SK-N-SH treated with all-trans-retinoic acid at 6 μM for 48 hours (cell line): ENCODE measurements at regions not wholly inside any gene's neighbourhood (a gene's known extent, or its start where the extent isn't known, plus 50 kb on each side); places are given as distances from the start of the nearest gene placed in this dataset.

Source experiments
- ATAC-seq: fragments of 200-7000 bp; cut with Tn5 transposase; 3 replicates; pipeline ENCODE4 v1.9.1; 2020; ENCODE audit warnings: mild to moderate bottlenecking, moderate library complexity
- ARNTL ChIP-seq: fragments of 450-650 bp; formaldehyde crosslinking; IDR thresholded peaks from 2 replicates; pipeline ENCODE4 v1.5.0; 2020; ENCODE audit warnings: low read depth, mild to moderate bottlenecking, moderate library complexity, borderline replicate concordance
- BACH2 ChIP-seq: fragments of 250-450 bp; sonication (Bioruptor Pico); IDR thresholded peaks from 2 replicates; pipeline ENCODE4 v1.9.0; 2021; ENCODE audit warnings: mild to moderate bottlenecking, borderline replicate concordance
- CSDC2 ChIP-seq: fragments of 250-450 bp; sonication (Bioruptor Pico); IDR thresholded peaks from 2 replicates; pipeline ENCODE4 v1.5.0; 2020; ENCODE audit warnings: mild to moderate bottlenecking, moderate library complexity
- ESRRG ChIP-seq: fragments of 250-450 bp; sonication (Bioruptor Pico); IDR thresholded peaks from 2 replicates; pipeline ENCODE4 v1.6.1; 2021; ENCODE audit warnings: mild to moderate bottlenecking
- GLIS3 ChIP-seq: fragments of 250-450 bp; sonication (Bioruptor Pico); IDR thresholded peaks from 2 replicates; pipeline ENCODE4 v1.5.0; 2020; ENCODE audit warnings: mild to moderate bottlenecking, moderate library complexity
- ISL1 ChIP-seq: fragments of 250-450 bp; sonication (Bioruptor Pico); IDR thresholded peaks from 2 replicates; pipeline ENCODE4 v2.1.2; 2022; ENCODE audit warnings: mild to moderate bottlenecking, moderate library complexity
- OSR1 ChIP-seq: fragments of 250-450 bp; sonication (Bioruptor Pico); IDR thresholded peaks from 2 replicates; pipeline ENCODE4 v1.8.0; 2022; ENCODE audit warnings: moderate library complexity, mild to moderate bottlenecking, inconsistent platforms
- PPARA ChIP-seq: fragments of 250-450 bp; sonication (Bioruptor Pico); IDR thresholded peaks from 2 replicates; pipeline ENCODE4 v1.5.0; 2020; ENCODE audit warnings: mild to moderate bottlenecking, borderline replicate concordance
- RARB ChIP-seq: fragments of 250-450 bp; sonication (Bioruptor Pico); IDR thresholded peaks from 2 replicates; pipeline ENCODE4 v1.8.0; 2021; ENCODE audit warnings: mild to moderate bottlenecking, moderate library complexity
- SNAI2 ChIP-seq: fragments of 250-450 bp; sonication (Bioruptor Pico); IDR thresholded peaks from 2 replicates; pipeline ENCODE4 v1.5.0; 2020; ENCODE audit warnings: mild to moderate bottlenecking, moderate library complexity
- TCF4 ChIP-seq: fragments of 250-450 bp; sonication (Bioruptor Pico); IDR thresholded peaks from 2 replicates; pipeline ENCODE4 v1.8.0; 2021; ENCODE audit warnings: mild to moderate bottlenecking, moderate library complexity, borderline replicate concordance
- TOX ChIP-seq: fragments of 250-450 bp; sonication (Bioruptor Pico); IDR thresholded peaks from 2 replicates; pipeline ENCODE4 v1.8.0; 2021; ENCODE audit warnings: mild to moderate bottlenecking, moderate library complexity, borderline replicate concordance
- ZC3H10 ChIP-seq: fragments of 250-450 bp; sonication (Bioruptor Pico); IDR thresholded peaks from 2 replicates; pipeline ENCODE4 v1.5.1; 2021; ENCODE audit warnings: mild to moderate bottlenecking, moderate library complexity
- ZFP3 ChIP-seq: fragments of 250-450 bp; sonication (Bioruptor Pico); IDR thresholded peaks from 2 replicates; pipeline ENCODE4 v1.5.0; 2020; ENCODE audit warnings: mild to moderate bottlenecking, moderate library complexity
- ZFP30 ChIP-seq: fragments of 450-650 bp; formaldehyde crosslinking; IDR thresholded peaks from 2 replicates; pipeline ENCODE4 v1.5.0; 2022; ENCODE audit warnings: mild to moderate bottlenecking, moderate library complexity
- ZNF565 ChIP-seq: fragments of 450-650 bp; formaldehyde crosslinking; conservative IDR thresholded peaks from 2 replicates; pipeline ENCODE4 v1.5.0; 2020; ENCODE audit warnings: low read depth, mild to moderate bottlenecking, moderate library complexity
- ZNF70 ChIP-seq: fragments of 450-650 bp; formaldehyde crosslinking; IDR thresholded peaks from 2 replicates; pipeline ENCODE4 v1.5.0; 2020; ENCODE audit warnings: mild to moderate bottlenecking, moderate library complexity
- ZNF8 ChIP-seq: fragments of 450-650 bp; formaldehyde crosslinking; IDR thresholded peaks from 2 replicates; pipeline ENCODE4 v1.5.0; 2020; ENCODE audit warnings: mild to moderate bottlenecking, moderate library complexity
- TF ChIP-seq, protein P1 (sequence below): fragments of 250-450 bp; sonication (Bioruptor Pico); IDR thresholded peaks from 2 replicates; pipeline ENCODE4 v1.5.1; 2020; ENCODE audit warnings: low read depth, mild to moderate bottlenecking, moderate library complexity
- TF ChIP-seq, protein P2 (sequence below): fragments of 250-450 bp; sonication (Bioruptor Pico); IDR thresholded peaks from 2 replicates; pipeline ENCODE4 v1.5.0; 2020; ENCODE audit warnings: mild to moderate bottlenecking, moderate library complexity
- TF ChIP-seq, protein P3 (sequence below): fragments of 250-450 bp; sonication (Bioruptor Pico); IDR thresholded peaks from 2 replicates; pipeline ENCODE4 v1.8.0; 2020; ENCODE audit warnings: mild to moderate bottlenecking, moderate library complexity, borderline replicate concordance
- TF ChIP-seq, protein P4 (sequence below): fragments of 250-450 bp; sonication (Bioruptor Pico); IDR thresholded peaks from 2 replicates; pipeline ENCODE4 v1.8.0; 2021; ENCODE audit warnings: low read depth, mild to moderate bottlenecking, moderate library complexity, borderline replicate concordance
- TF ChIP-seq, protein P5 (sequence below): fragments of 250-450 bp; sonication (Bioruptor Pico); IDR thresholded peaks from 2 replicates; pipeline ENCODE4 v1.5.1; 2021; ENCODE audit warnings: mild to moderate bottlenecking, moderate library complexity

DNA sequence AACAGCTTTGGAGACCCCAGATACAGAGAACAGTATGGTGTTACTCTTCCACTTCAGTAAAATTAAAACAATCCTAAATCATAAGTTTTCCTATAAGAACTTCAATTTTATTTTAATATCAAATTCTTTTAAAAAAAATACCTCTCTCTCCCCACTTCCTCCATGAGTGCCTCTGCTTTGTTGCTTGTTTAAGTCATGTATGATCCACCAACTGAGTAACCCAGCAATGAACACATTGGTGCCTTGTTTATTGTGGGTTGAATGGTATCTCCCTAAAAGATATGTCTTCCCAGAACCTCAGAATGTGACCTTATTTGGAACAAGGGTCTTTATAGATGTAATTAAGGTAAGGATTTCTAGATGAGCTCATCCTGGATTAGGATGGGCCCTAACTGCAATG is 143.5 kb upstream of the EGLN3 start:
- no peak for ATAC-seq
- TF ChIP-seq ESRRG (CRISPR knock-in tag) (no peak), ZNF8 (CRISPR knock-in tag) (no peak), BACH2 (CRISPR knock-in tag) (no peak), SNAI2 (CRISPR knock-in tag) (no peak), ARNTL (CRISPR knock-in tag) (no peak), ZNF565 (CRISPR knock-in tag) (no peak), PPARA (CRISPR knock-in tag) (no peak), TOX (no peak), OSR1 (no peak), RARB (CRISPR knock-in tag) (no peak), ZFP3 (no peak), ZC3H10 (CRISPR knock-in tag) (no peak), TCF4 (CRISPR knock-in tag) (no peak), ISL1 (CRISPR knock-in tag) (no peak), CSDC2 (CRISPR knock-in tag) (no peak)
- TF ChIP-seq, protein P1, sequence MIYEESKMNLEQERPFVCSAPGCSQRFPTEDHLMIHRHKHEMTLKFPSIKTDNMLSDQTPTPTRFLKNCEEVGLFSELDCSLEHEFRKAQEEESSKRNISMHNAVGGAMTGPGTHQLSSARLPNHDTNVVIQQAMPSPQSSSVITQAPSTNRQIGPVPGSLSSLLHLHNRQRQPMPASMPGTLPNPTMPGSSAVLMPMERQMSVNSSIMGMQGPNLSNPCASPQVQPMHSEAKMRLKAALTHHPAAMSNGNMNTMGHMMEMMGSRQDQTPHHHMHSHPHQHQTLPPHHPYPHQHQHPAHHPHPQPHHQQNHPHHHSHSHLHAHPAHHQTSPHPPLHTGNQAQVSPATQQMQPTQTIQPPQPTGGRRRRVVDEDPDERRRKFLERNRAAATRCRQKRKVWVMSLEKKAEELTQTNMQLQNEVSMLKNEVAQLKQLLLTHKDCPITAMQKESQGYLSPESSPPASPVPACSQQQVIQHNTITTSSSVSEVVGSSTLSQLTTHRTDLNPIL = no peak
- TF ChIP-seq, protein P2, sequence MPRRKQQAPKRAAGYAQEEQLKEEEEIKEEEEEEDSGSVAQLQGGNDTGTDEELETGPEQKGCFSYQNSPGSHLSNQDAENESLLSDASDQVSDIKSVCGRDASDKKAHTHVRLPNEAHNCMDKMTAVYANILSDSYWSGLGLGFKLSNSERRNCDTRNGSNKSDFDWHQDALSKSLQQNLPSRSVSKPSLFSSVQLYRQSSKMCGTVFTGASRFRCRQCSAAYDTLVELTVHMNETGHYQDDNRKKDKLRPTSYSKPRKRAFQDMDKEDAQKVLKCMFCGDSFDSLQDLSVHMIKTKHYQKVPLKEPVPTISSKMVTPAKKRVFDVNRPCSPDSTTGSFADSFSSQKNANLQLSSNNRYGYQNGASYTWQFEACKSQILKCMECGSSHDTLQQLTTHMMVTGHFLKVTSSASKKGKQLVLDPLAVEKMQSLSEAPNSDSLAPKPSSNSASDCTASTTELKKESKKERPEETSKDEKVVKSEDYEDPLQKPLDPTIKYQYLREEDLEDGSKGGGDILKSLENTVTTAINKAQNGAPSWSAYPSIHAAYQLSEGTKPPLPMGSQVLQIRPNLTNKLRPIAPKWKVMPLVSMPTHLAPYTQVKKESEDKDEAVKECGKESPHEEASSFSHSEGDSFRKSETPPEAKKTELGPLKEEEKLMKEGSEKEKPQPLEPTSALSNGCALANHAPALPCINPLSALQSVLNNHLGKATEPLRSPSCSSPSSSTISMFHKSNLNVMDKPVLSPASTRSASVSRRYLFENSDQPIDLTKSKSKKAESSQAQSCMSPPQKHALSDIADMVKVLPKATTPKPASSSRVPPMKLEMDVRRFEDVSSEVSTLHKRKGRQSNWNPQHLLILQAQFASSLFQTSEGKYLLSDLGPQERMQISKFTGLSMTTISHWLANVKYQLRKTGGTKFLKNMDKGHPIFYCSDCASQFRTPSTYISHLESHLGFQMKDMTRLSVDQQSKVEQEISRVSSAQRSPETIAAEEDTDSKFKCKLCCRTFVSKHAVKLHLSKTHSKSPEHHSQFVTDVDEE = no peak
- TF ChIP-seq, protein P3, sequence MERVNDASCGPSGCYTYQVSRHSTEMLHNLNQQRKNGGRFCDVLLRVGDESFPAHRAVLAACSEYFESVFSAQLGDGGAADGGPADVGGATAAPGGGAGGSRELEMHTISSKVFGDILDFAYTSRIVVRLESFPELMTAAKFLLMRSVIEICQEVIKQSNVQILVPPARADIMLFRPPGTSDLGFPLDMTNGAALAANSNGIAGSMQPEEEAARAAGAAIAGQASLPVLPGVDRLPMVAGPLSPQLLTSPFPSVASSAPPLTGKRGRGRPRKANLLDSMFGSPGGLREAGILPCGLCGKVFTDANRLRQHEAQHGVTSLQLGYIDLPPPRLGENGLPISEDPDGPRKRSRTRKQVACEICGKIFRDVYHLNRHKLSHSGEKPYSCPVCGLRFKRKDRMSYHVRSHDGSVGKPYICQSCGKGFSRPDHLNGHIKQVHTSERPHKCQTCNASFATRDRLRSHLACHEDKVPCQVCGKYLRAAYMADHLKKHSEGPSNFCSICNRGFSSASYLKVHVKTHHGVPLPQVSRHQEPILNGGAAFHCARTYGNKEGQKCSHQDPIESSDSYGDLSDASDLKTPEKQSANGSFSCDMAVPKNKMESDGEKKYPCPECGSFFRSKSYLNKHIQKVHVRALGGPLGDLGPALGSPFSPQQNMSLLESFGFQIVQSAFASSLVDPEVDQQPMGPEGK = no peak
- TF ChIP-seq, protein P4, sequence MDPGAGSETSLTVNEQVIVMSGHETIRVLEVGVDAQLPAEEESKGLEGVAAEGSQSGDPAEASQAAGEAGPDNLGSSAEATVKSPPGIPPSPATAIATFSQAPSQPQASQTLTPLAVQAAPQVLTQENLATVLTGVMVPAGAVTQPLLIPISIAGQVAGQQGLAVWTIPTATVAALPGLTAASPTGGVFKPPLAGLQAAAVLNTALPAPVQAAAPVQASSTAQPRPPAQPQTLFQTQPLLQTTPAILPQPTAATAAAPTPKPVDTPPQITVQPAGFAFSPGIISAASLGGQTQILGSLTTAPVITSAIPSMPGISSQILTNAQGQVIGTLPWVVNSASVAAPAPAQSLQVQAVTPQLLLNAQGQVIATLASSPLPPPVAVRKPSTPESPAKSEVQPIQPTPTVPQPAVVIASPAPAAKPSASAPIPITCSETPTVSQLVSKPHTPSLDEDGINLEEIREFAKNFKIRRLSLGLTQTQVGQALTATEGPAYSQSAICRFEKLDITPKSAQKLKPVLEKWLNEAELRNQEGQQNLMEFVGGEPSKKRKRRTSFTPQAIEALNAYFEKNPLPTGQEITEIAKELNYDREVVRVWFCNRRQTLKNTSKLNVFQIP (CRISPR knock-in tag) = no peak

DNA sequence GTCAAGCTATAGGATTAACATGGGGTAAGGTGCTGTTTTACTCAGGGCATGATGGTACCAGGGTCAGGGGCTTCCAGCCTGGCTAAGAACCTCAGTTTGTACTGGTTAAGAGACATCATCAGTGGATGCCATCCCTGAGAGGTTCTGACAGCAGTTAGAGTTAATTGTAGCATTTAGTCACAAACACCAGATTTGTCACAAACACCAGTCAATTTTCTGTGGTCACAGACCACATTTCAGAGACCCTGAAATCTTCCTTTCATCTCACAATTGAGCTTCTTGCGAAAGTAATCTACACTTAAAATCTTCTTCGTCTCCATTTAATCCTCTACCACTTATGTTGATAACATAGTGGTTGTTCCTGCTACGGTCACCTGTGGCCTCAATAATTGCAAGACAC is 143.0 kb upstream of the EGLN3 start:
- no peak for ATAC-seq
- TF ChIP-seq ZFP30 (CRISPR knock-in tag) = no peak
- no peak for TF ChIP-seq TOX
- no peak for TF ChIP-seq ISL1 (CRISPR knock-in tag)
- no peak for TF ChIP-seq TCF4 (CRISPR knock-in tag)
- TF ChIP-seq OSR1 = no peak
- TF ChIP-seq ESRRG (CRISPR knock-in tag) = no peak
- no peak for TF ChIP-seq ZFP3
- no peak for TF ChIP-seq ZNF565 (CRISPR knock-in tag)
- TF ChIP-seq, protein P3 = no peak
- no peak for TF ChIP-seq GLIS3
- no peak for TF ChIP-seq CSDC2 (CRISPR knock-in tag)
- TF ChIP-seq ZNF8 (CRISPR knock-in tag) = no peak
- TF ChIP-seq, protein P5, sequence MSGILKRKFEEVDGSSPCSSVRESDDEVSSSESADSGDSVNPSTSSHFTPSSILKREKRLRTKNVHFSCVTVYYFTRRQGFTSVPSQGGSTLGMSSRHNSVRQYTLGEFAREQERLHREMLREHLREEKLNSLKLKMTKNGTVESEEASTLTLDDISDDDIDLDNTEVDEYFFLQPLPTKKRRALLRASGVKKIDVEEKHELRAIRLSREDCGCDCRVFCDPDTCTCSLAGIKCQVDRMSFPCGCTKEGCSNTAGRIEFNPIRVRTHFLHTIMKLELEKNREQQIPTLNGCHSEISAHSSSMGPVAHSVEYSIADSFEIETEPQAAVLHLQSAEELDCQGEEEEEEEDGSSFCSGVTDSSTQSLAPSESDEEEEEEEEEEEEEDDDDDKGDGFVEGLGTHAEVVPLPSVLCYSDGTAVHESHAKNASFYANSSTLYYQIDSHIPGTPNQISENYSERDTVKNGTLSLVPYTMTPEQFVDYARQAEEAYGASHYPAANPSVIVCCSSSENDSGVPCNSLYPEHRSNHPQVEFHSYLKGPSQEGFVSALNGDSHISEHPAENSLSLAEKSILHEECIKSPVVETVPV = no peak
- TF ChIP-seq ARNTL (CRISPR knock-in tag) = no peak
- no peak for TF ChIP-seq PPARA (CRISPR knock-in tag)
- TF ChIP-seq, protein P1 = no peak
- TF ChIP-seq ZNF70 (CRISPR knock-in tag) = no peak
- no peak for TF ChIP-seq RARB (CRISPR knock-in tag)
- TF ChIP-seq SNAI2 (CRISPR knock-in tag) = no peak
- TF ChIP-seq, protein P2 = no peak
